Astrocyte of the spinal cord (primary cell): ENCODE measurements at regions not wholly inside any gene's neighbourhood (a gene's known extent, or its start where the extent isn't known, plus 50 kb on each side); places are given as distances from the start of the nearest gene placed in this dataset.
A peak's percentile ranks its signal among the peaks of the same experiment; 100 is the strongest.

Experiments used
- DNase-seq: peaks from one replicate; pipeline ENCODE4 v3.0.0; 2011; ENCODE audit warnings: low read depth, low spot score
- H3K4me3 ChIP-seq: 2 replicates; pipeline ENCODE4 v1.5.1; 2011; ENCODE audit warnings: low read depth, mild to moderate bottlenecking, low read length, moderate library complexity
- CTCF ChIP-seq: IDR thresholded peaks from 2 replicates; pipeline ENCODE4 v1.5.1; 2012; ENCODE audit warnings: low read depth, mild to moderate bottlenecking, low read length, inconsistent platforms
- in situ Hi-C: cut with HindIII; loops from 2 replicates; pipeline ENCODE4 v1.10.0; 2017; ENCODE audit warnings: low sequenced_read_pairs

GRCh38 chr18:10047237-10047636 lies 133.4 kb downstream of the VAPA start:
- TF ChIP-seq CTCF = no peak
- peak; percentile 88 for DNase-seq
- in situ Hi-C loops = no loop called here

DNA sequence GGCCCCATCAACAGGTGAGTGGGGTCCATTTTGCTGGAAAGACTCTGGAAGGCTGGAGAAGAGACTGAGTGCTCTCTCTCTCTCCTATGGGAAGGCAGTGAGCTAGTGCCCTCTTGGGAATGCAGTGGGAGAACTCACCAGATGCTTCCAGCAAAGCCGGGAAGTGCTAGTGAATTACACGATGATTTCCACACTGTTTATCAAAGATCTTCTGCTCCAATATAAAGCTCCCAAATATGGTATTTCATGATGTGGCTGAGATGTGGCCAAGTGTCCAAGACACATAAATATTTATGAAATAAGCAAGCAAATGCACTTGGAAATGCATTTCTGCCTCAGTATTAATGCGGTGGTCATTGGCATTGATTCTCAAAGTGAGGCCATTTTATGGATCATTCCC lies 135.9 kb downstream of the VAPA start:
- DNase-seq = no peak
- TF ChIP-seq CTCF = no peak
- in situ Hi-C loops = no loop called here
- H3K4me3 ChIP-seq = no peak overlapping the region

More at GRCh38 chr18:10047237-10047636, 133.4 kb downstream of the VAPA start:
- no peak overlapping the region for H3K4me3 ChIP-seq

GRCh38 chr18:10050956-10051355 lies 137.1 kb downstream of the VAPA start:
- TF ChIP-seq CTCF = no peak
- no peak for DNase-seq
- in situ Hi-C loops = no loop called here
- no peak overlapping the region for H3K4me3 ChIP-seq

DNA sequence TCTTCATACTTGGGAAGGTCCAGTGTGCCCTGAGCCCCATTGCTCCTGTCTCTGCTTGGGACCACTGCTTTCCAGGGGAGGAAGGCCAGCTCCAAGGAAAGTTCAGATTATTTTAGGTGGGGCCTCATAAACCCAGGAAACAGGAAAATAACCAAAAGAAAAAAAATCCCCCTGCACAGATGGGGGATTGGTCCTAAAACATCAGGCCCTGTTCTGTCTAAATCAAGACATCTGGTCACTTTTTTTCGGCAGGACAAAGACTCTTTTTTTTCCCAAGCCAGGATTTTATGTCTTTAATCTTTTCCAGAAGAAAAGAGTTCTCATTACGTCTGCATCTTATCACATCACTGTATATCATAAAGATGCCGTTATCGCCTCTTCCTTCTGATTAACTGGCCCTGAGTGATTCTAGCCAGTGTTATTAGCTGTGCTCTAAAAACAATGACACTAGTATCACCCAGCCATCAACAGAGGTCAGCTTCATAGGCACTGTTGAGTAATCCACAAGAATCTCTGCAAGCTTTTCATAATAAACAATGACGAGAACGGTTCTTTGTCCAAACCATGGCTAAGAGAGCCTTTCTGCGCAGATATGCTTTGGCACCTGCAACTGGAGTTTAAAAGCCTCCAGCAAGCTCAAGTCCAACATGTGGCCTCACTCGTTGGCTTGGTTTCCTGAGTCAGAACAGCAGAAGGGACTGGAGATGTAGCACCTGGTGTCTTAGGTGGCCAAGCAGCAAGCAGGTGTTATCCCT lies 138.2 kb downstream of the VAPA start:
- in situ Hi-C loops = no loop called here
- DNase-seq = peak; percentile 85
- no peak overlapping the region for H3K4me3 ChIP-seq
- no peak for TF ChIP-seq CTCF

GRCh38 chr18:10052871-10053270 lies 139.1 kb downstream of the VAPA start:
- no peak overlapping the region for H3K4me3 ChIP-seq
- TF ChIP-seq CTCF = no peak
- in situ Hi-C loops = no loop called here
- DNase-seq = no peak

DNA sequence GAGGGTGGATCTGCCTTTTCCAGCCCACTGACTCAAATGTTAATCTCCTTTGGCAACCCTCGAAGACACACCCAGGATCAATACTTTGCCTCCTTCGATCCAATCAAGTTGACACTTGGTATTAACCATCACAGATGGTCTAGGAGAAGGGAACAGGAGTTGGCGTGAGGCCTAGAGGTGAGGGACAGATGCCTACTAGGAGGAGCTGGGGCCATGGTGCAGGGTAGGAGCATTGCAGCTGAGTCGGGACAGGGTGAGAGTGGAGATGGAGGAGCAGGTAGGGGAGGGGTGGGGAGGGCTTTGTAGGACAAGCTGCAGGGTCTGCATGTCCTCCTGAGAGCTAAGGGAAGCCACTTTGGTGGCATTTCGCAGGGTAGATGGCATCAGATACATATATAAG lies 140.0 kb downstream of the VAPA start:
- in situ Hi-C loops = no loop called here
- TF ChIP-seq CTCF = no peak
- DNase-seq = no peak
- H3K4me3 ChIP-seq = no peak overlapping the region
